ENCODE measurements at regions not wholly inside any gene's neighbourhood (a gene's known extent, or its start where the extent isn't known, plus 50 kb on each side); places are given as distances from the start of the nearest gene placed in this dataset.
"Not testable (repeated sequence)": the region's sequence is repeated elsewhere in the genome, so short reads cannot be mapped to it uniquely, and the experiment has no call there.

- not testable (repeated sequence) for H3K4me3 ChIP-seq (replicated peaks in 1 of 4; ENCODE audit: control extremely low read depth in 1 of 4, insufficient read depth in 1 of 4, low read depth in 3 of 4, low read length in 4 of 4); H4K20me1 ChIP-seq (ENCODE audit: control insufficient read depth, extremely low read depth, insufficient read depth, low read length); H3K36me3 ChIP-seq (ENCODE audit: control insufficient read depth, insufficient read depth, low read length); DNase-seq (ENCODE audit: low read depth in 2 of 2); H3K4me1 ChIP-seq (ENCODE audit: control insufficient read depth, extremely low read depth, insufficient read depth, low read length); H3K27me3 ChIP-seq (ENCODE audit: control insufficient read depth, insufficient read depth, low read length); H2AFZ ChIP-seq (ENCODE audit: low read length); H3K27ac ChIP-seq (ENCODE audit: insufficient read depth, low read length); H3K4me2 ChIP-seq (ENCODE audit: extremely low read depth, insufficient read depth, low read length); H3K9me3 ChIP-seq (ENCODE audit: control insufficient read depth, insufficient read depth, low read depth, low read length); H3K79me2 ChIP-seq (ENCODE audit: control insufficient read depth, insufficient read depth, low read length); H3K9ac ChIP-seq (ENCODE audit: insufficient read depth, low read length)
Observed at GRCh38 chr10:37044319-37044718, 81.1 kb upstream of the ANKRD30A start.

- no peaks in the 10 kb centered on the region for H3K9me3 ChIP-seq (ENCODE audit: control insufficient read depth, insufficient read depth, low read depth, low read length)
- H3K4me3 ChIP-seq (replicated peaks in 1 of 4; ENCODE audit: control extremely low read depth in 1 of 4, insufficient read depth in 1 of 4, low read depth in 3 of 4, low read length in 4 of 4): no peak overlapping the region
- no peak overlapping the region for H3K4me2 ChIP-seq (ENCODE audit: extremely low read depth, insufficient read depth, low read length)
- H4K20me1 ChIP-seq (ENCODE audit: control insufficient read depth, extremely low read depth, insufficient read depth, low read length): no peaks in the 10 kb centered on the region
- no peaks in the 10 kb centered on the region for H3K79me2 ChIP-seq (ENCODE audit: control insufficient read depth, insufficient read depth, low read length)
- H3K36me3 ChIP-seq (ENCODE audit: control insufficient read depth, insufficient read depth, low read length): no peaks in the 10 kb centered on the region
- no peaks in the 10 kb centered on the region for H3K4me1 ChIP-seq (ENCODE audit: control insufficient read depth, extremely low read depth, insufficient read depth, low read length)
- H3K9ac ChIP-seq (ENCODE audit: insufficient read depth, low read length): no peak overlapping the region
- no peaks in the 10 kb centered on the region for H3K27me3 ChIP-seq (ENCODE audit: control insufficient read depth, insufficient read depth, low read length)
- TF ChIP-seq CTCF (conservative IDR thresholded peaks at IDR 0.05 in 1 of 2, IDR thresholded peaks at IDR 0.05 in 1 of 2; ENCODE audit: low read depth in 1 of 2, low read length in 2 of 2) (no peak), EZH2 (IDR thresholded peaks at IDR 0.05; ENCODE audit: low read length, missing control alignments) (no peak)
- no peak overlapping the region for H3K27ac ChIP-seq (ENCODE audit: insufficient read depth, low read length)
- H2AFZ ChIP-seq (ENCODE audit: low read length): no peak overlapping the region
- no peak for DNase-seq (ENCODE audit: low read depth in 2 of 2)
Observed at GRCh38 chr10:37035853-37036252, 89.5 kb upstream of the ANKRD30A start.

- H3K27ac ChIP-seq (ENCODE audit: insufficient read depth, low read length): no peak overlapping the region
- H3K4me3 ChIP-seq (replicated peaks in 1 of 4; ENCODE audit: control extremely low read depth in 1 of 4, insufficient read depth in 1 of 4, low read depth in 3 of 4, low read length in 4 of 4): no peak overlapping the region
- H3K4me2 ChIP-seq (ENCODE audit: extremely low read depth, insufficient read depth, low read length): no peak overlapping the region
- H2AFZ ChIP-seq (ENCODE audit: low read length): no peak overlapping the region
- no peaks in the 10 kb centered on the region for H3K4me1 ChIP-seq (ENCODE audit: control insufficient read depth, extremely low read depth, insufficient read depth, low read length)
- H3K36me3 ChIP-seq (ENCODE audit: control insufficient read depth, insufficient read depth, low read length): no peaks in the 10 kb centered on the region
- no peaks in the 10 kb centered on the region for H4K20me1 ChIP-seq (ENCODE audit: control insufficient read depth, extremely low read depth, insufficient read depth, low read length)
- no peak overlapping the region for H3K9ac ChIP-seq (ENCODE audit: insufficient read depth, low read length)
- TF ChIP-seq CTCF (conservative IDR thresholded peaks at IDR 0.05 in 1 of 2, IDR thresholded peaks at IDR 0.05 in 1 of 2; ENCODE audit: low read depth in 1 of 2, low read length in 2 of 2): no peak
- TF ChIP-seq EZH2 (IDR thresholded peaks at IDR 0.05; ENCODE audit: low read length, missing control alignments): no peak
- no peak for DNase-seq (ENCODE audit: low read depth in 2 of 2)
- no peaks in the 10 kb centered on the region for H3K79me2 ChIP-seq (ENCODE audit: control insufficient read depth, insufficient read depth, low read length)
- no peaks in the 10 kb centered on the region for H3K9me3 ChIP-seq (ENCODE audit: control insufficient read depth, insufficient read depth, low read depth, low read length)
- H3K27me3 ChIP-seq (ENCODE audit: control insufficient read depth, insufficient read depth, low read length): no peaks in the 10 kb centered on the region
Observed at GRCh38 chr10:37015498-37015897, 109.9 kb upstream of the ANKRD30A start.

GRCh38 chr10:37010741-37011140, 114.7 kb upstream of the ANKRD30A start:
- TF ChIP-seq CTCF (conservative IDR thresholded peaks at IDR 0.05 in 1 of 2, IDR thresholded peaks at IDR 0.05 in 1 of 2; ENCODE audit: low read depth in 1 of 2, low read length in 2 of 2) (no peak), EZH2 (IDR thresholded peaks at IDR 0.05; ENCODE audit: low read length, missing control alignments) (no peak)

DNA sequence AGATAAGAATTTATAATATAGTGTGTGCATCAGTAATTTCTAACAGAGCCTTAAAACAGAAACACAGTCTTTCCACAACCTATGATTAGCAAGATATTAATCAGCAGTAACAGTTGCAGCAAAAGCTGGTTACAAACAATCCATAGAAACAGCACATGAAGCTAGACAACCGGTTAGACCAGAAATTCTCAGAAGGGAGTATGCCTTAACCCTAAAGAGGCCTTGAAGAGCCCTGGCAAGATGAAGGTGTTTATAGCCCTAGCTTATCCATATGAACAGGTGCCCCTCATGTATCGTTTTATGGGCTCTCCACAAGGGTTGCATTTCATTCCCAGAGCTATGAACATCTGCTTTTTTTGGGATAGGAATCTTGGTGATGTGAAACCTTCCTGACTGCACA, 117.1 kb upstream of the ANKRD30A start:
- H4K20me1 ChIP-seq (ENCODE audit: control insufficient read depth, extremely low read depth, insufficient read depth, low read length); H3K27ac ChIP-seq (ENCODE audit: insufficient read depth, low read length); H3K9me3 ChIP-seq (ENCODE audit: control insufficient read depth, insufficient read depth, low read depth, low read length); H3K4me2 ChIP-seq (ENCODE audit: extremely low read depth, insufficient read depth, low read length); H3K36me3 ChIP-seq (ENCODE audit: control insufficient read depth, insufficient read depth, low read length); H3K4me1 ChIP-seq (ENCODE audit: control insufficient read depth, extremely low read depth, insufficient read depth, low read length); H3K27me3 ChIP-seq (ENCODE audit: control insufficient read depth, insufficient read depth, low read length); DNase-seq (ENCODE audit: low read depth in 2 of 2); H3K4me3 ChIP-seq (replicated peaks in 1 of 4; ENCODE audit: control extremely low read depth in 1 of 4, insufficient read depth in 1 of 4, low read depth in 3 of 4, low read length in 4 of 4); H3K79me2 ChIP-seq (ENCODE audit: control insufficient read depth, insufficient read depth, low read length); H3K9ac ChIP-seq (ENCODE audit: insufficient read depth, low read length); H2AFZ ChIP-seq (ENCODE audit: low read length): not testable (repeated sequence)

More at GRCh38 chr10:37010741-37011140, 114.7 kb upstream of the ANKRD30A start:
- Histone ChIP-seq H3K9ac (ENCODE audit: insufficient read depth, low read length) (no peak overlapping the region), H3K4me2 (ENCODE audit: extremely low read depth, insufficient read depth, low read length) (no peak overlapping the region), H3K9me3 (ENCODE audit: control insufficient read depth, insufficient read depth, low read depth, low read length) (no peaks in the 10 kb centered on the region), H3K79me2 (ENCODE audit: control insufficient read depth, insufficient read depth, low read length) (no peaks in the 10 kb centered on the region), H2AFZ (ENCODE audit: low read length) (no peak overlapping the region), H3K27me3 (ENCODE audit: control insufficient read depth, insufficient read depth, low read length) (no peaks in the 10 kb centered on the region), H3K36me3 (ENCODE audit: control insufficient read depth, insufficient read depth, low read length) (no peaks in the 10 kb centered on the region), H3K4me3 (replicated peaks in 1 of 4; ENCODE audit: control extremely low read depth in 1 of 4, insufficient read depth in 1 of 4, low read depth in 3 of 4, low read length in 4 of 4) (no peak overlapping the region), H4K20me1 (ENCODE audit: control insufficient read depth, extremely low read depth, insufficient read depth, low read length) (no peaks in the 10 kb centered on the region), H3K4me1 (ENCODE audit: control insufficient read depth, extremely low read depth, insufficient read depth, low read length) (no peaks in the 10 kb centered on the region), H3K27ac (ENCODE audit: insufficient read depth, low read length) (no peak overlapping the region)
- DNase-seq (ENCODE audit: low read depth in 2 of 2): no peak

Data from fibroblast of lung (primary cell).